Stimulated activated CD4-positive, alpha-beta T cell treated with anti-CD3 and anti-CD28 coated beads, Interleukin-15, amount 100 ng/mL, for 1 hour (primary cell): ENCODE measurements at regions not wholly inside any gene's neighbourhood (a gene's known extent, or its start where the extent isn't known, plus 50 kb on each side); places are given as distances from the start of the nearest gene placed in this dataset.
"Not testable (repeated sequence)": the region's sequence is repeated elsewhere in the genome, so short reads cannot be mapped to it uniquely, and the experiment has no call there.

ENCODE experiments used
- DNase-seq, 2 donors: peaks; one replicate each; pipeline ENCODE4 v3.0.0-alpha.2; 2020; ENCODE audit warnings: low read depth in 1 of 2, low spot score in 1 of 2

- no peak for DNase-seq
These were observed 51.2 kb upstream of the LBX1 start for GRCh38 chr10:101280511-101280910.

DNA sequence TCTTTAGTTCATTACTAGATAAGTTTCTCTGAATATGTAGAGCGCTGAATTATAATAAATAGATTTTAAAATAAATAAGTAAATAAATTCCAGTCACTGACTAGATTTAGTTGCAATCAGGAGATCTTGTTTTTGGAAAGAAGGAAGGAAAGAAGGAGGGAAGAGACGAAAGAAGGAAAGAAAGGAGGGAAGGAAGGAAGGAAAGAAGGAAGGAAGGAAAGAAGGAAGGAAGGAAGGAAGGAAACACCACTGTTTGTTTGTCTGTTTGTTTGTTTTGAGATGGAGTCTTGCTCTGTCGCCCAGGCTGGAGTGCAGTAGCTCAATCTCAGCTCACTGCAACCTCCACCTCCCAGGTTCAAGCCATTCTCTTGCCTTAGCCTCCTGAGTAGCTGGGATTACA is 51.7 kb upstream of the LBX1 start:
- DNase-seq: not testable (repeated sequence)

DNA sequence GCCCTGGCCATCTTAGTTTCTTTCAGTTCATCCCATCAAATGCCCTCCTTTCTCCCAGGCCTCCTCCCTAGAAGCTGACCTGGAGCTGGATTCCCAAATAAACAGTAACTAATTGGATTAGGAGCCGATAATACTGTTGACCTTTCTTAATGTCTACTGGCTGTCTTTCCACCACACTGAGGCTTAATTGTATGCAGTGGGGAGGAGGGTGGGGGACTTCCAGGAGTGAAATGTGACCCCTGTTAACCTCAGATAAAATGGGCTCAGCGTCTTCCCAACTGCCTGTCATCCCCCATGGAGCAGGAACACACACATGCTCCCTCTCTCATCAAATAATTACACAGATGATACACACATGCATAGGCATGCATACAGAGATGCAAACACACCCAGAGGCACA is 53.7 kb upstream of the LBX1 start:
- no peak for DNase-seq

DNA sequence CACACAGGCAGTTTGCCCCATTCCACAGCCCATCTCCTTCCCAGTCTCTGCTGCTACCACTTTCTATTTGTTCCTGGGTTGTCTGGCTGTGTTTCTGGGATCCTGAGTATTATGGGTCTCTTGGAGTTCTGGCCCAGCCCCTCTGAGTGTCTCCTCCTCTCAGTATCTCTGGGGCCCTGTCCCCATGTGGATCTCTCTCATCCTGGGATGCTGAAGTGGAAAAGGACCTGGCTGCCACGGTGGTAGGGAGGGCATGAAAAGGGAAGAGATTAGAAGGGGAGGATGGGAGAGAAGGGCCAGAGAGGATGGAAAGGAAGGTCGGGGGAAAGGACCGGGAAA is 54.5 kb upstream of the LBX1 start:
- DNase-seq: no peak

- no peak for DNase-seq
These were observed 55.0 kb upstream of the LBX1 start for GRCh38 chr10:101284101-101284743.

- DNase-seq: no peak
These were observed 55.6 kb upstream of the LBX1 start for GRCh38 chr10:101284744-101285463.

DNA sequence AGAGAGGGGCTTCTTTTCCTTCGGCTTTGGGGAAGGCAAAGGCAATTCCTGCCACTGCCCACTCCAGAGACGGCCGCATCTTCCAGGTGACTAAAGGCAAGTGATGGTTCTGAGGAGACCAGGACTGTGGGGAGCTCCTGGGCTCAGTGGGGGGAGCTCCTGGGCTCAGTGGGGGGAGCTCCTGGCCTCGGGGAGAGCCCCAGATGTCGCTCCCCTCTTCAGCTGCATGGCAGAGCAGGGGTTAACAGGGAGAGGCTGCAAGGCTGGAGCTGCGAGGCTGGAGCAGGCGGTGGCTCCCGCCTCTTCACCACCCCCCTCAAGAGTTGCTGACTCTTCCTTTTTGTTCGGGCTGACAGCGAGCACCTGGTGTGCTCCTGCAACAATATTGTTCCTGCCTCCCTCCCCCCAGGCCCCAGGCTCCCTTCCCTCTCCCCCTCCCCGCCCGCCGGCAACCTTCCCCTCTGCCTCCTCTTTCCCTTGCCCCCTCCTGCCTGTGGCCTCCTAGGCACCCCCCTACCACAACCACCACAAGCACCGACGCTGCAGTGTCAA is 56.3 kb upstream of the LBX1 start:
- no peak for DNase-seq

DNA sequence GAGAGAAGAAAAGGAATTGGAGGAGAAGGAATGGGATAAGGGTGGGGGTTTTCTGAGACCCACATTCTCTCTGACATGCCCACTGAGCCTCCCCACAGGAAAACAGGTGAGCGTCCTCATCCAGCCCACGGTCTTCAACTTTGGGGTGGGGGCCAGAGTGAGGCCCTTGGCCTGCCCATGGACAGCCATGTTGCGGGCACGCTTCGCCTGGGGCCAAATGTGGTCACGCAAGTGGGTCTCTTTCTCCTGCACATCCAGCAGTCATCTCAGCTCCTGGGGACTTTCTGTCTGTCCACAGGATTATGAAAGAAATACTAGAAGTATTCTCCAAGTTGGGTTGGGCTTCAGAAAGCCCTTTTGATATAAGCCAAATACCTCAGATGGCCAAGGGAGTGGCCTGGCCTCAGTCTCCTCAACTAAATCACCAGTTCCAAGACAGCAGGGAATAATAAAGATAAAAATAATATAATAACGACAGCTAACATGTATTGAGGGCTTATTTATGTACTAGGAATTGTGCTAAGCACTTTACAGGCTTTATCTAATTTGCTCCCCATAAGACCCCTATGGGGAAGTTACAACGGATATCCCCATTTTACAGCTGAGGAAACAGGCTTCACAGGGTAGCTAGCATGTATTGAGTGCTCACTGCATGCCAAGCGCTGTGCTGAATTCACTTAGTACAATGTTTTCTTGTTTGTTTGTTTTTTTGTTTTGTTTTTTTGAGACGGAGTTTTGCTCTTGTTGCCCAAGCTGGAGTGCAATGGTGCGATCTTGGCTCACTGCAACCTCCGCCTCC is 57.2 kb upstream of the LBX1 start:
- no peak for DNase-seq

- DNase-seq: no peak
These were observed 58.1 kb upstream of the LBX1 start for GRCh38 chr10:101287183-101287996.

DNA sequence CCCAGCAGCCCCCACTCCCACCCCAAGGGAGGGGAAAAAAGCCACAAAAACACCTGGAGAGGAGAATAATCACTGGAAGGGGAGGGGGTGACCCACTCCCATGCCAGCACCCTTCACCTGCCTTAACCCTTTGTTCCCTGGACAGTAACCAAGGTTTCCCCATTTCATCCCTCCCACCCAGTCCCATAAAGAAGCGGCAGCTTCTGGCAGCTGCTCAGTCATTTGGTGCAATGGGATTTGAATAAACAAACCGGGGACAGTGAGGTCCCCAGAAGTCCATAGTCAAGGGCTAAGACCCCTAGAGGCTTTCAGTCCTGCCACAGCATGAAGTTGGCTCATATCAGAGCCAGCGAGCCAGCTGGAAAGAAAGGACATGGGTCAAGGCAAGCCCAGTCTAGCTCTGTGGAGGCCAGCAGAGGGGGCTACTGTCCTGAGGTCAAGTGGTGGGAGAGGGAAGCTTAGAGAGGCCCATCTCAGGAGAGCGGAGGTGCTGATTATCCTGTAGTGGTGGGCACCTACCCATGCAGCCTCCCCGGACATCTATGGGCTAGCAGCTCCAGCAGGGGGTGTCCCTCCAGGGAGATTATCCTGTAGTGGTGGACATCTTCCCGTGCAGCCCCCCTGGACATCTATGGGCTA is 58.9 kb upstream of the LBX1 start:
- no peak for DNase-seq

DNA sequence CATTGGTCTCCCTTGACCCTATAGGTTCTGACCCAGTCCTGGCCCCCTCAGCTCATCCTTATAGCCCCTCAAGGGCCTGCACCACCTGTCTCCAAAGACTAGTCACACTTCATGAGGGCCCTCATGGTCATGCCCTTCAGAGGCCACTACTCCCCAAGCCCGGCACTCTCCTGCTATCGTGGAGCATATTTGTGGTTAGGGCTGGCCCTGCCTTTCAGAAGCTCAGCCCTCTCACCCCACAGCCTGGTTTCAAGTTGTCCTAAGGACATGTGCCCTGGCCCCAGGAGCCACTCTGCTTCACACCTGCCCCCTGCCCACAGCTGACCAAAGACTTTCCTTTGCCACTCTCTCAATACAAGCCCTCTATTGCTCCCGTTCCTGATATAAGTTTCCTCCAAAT is 60.3 kb upstream of the LBX1 start:
- no peak for DNase-seq

- DNase-seq: no peak
These were observed 61.2 kb upstream of the LBX1 start for GRCh38 chr10:101290431-101290830.

DNA sequence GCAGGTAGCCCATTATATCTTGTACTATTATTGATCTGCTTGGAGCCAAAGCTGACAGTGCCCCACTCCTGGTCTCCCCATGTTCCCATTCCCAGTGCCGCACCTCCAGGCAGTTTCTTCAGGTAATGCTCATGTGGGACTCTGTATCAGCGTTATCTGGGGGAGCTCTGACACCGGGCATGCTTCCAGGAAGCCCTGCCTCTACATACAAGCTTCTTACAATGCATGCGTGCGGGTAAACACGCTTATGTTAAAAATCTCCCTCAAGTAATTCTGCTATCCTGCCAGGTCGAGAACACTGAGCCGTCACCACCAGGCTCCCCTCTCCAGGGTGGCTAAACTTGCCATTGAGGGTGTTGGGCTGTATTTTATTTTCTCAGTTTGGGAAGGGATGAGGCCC is 61.6 kb upstream of the LBX1 start:
- no peak for DNase-seq

DNA sequence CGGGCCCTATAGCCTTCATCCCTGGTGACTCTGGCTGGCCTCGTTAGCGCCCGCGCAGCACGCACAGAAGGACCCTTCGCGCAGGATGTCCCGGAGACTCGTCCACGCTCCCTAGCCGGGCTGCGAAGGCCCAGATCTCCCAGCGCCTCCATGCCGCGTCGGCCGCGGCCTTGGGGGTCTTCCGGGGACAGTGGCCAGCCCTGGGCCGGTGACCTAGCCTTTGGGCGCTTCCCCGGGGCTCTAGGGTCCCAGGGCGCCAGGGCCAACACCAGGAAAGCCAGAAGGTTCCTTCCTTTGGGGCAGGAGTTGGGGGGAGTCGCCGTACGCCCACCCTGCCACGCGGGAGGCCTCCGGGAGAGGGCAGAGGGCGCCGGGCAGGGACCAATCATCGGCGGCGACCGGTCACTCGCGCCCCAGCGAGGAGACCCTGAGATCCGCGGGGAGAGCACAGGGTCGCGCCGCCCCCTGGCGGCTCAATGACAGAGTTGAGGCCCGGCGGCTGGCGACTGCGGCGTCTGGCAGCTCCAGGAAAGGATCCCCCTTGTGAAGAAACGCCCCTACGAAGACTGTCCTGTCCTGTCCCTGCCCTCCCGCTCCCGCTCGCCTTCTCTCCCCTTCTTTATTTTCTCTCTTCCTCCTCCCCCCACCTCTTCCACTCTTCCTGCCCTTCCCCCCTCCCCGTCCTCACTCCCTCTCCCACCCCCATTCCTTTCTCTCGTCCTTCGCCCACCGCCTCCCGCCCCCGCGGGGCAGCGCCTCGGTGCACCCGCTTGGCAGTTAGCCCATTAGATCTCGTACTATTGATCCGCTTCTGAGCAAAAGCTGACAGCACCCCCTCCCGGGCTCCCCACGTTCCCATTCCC is 62.3 kb upstream of the LBX1 start:
- DNase-seq: peak in 1 of 2 donors; percentile 33

DNA sequence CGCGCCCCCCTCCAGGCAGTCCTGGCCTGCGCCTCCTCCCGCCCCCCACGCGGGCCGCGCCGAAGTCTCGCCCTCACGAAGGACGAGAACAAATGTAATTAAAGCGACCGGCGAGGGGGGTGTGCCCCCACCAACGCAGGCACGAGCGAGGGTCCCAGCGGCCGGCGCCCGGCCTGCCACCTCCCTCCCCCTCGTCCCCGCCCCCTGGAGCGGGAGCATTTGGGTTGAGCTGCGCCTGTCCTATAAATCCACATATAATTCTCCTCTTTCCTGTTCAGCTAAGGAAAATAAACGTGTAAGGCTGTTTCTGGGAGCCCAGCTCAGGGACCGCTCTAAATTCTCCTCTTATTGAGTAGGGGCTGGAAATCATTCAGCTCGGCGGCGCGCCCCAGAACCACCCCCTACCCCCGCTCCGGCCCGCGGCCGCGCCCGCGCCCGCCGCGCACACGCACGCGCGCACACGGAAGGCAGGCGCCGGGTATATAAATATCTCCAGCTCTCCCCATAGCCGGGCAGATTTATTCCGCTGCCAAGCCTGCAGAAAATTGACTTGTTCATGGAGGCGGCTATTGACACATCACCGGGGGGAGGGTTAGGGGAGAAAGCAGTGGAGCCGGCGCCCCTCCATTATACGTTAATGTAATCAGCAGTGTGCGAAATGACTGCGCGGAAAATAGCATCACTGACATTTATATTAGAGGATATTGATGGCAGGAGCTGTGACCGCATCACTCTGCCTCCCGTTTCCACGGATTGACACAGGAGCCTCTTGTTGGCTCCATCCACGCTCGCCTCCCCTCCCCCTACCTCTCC is 61.6 kb upstream of the BTRC start:
- no peak for DNase-seq

DNA sequence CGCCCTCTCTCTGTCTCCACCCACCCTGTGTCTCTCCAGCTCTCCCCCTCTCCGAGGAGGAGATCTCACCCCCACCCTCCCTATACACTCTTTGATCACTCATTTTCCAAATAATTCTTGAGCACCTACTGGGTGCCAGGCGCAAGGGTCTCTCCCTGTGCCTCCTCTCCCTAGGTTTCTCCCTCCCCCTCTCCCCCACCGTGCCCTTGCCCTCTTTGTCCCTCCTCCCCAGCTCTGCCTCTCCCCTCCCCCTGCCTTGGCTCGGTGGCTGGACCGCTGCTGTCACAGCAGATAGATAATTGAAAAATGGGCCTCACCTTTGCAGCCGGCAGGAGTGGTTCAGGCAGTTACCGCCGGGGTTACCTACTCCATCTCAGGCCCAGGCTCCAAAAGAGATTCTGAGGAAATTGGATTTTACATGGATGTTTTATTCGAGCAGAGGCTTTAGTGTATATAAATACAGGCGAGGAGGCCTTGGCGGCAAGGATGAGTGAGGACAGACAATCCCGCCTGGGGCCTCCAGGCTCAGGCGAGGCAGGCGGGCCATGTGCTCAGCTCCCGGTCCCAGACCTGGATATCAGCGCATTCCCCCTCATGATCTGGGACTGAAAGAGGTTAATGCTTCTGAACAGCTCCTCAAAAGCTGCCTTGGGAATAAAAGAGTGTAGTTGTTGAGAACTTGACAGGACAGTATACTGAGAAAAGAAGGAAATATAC is 60.8 kb upstream of the BTRC start:
- no peak for DNase-seq

DNA sequence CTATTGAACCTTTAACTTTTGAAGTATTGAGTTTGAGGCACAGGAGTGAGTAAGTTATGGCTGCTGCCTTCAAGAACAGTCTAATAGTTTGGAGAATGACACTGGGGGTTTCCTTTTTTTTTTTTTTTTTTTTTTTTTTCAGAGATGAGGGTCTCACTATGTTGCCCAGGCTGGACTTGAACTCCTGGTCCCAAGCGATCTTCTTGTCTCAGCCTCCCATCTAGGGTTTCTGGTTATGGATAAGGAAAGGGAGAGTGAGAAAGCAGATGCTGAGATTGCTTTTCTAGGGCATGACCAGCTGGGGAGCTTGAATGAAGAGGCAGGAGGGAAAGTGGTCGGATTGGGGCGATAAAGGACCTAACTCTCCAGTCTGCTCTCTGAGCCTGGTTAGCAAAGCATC is 59.9 kb upstream of the BTRC start:
- DNase-seq: no peak

DNA sequence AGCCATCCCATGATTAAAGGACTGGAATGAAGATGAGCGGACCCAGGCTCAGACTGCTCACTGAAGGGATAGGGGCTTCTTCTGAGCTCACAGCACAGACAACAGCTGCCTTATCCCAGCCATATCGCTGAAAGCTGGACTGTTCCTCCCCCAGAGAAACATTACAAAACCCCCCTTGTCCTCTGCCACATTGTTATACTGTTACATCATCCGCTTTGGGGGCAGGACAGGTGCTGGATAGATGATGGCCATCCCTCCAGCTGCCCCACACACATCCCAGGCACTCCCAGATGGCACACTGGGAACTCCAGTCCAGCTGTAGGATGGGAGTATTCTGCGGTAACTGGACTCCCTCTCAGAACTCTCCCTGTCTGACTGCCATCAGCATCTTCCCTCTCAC is 58.7 kb upstream of the BTRC start:
- no peak for DNase-seq
